Stimulated activated naive B cell treated with anti-CD40 and anti-IgM and Interleukin-4, amounts not matched to agents 10 μg/mL and 1 μg/mL and 100 μg/mL, for 72 hours (primary cell): ENCODE measurements at regions not wholly inside any gene's neighbourhood (a gene's known extent, or its start where the extent isn't known, plus 50 kb on each side); places are given as distances from the start of the nearest gene placed in this dataset.
"Not testable (repeated sequence)": the region's sequence is repeated elsewhere in the genome, so short reads cannot be mapped to it uniquely, and the experiment has no call there.

ENCODE experiments used
- ATAC-seq, 2 donors: fragments of 150-1000 bp; cut with Tn5 transposase; replicated peaks; 2 replicates each; pipeline ENCODE4 v1.10.0; 2021; ENCODE audit warnings: moderate library complexity in 1 of 2
- DNase-seq: peaks from one replicate; pipeline ENCODE4 v3.0.0; 2021
- H3K27ac Mint-ChIP-seq: one replicate; pipeline ENCODE4 v1.8.0; 2022; ENCODE audit warnings: mild to moderate bottlenecking, mixed read lengths
- H3K27me3 Mint-ChIP-seq, 2 donors: one replicate each; pipeline ENCODE4 v1.8.0; 2022; ENCODE audit warnings: mixed read lengths in 2 of 2
- H3K36me3 Mint-ChIP-seq, 2 donors: one replicate each; pipeline ENCODE4 v1.8.0; 2022; ENCODE audit warnings: mixed read lengths in 2 of 2, mild to moderate bottlenecking in 1 of 2
- H3K4me1 Mint-ChIP-seq, 2 donors: one replicate each; pipeline ENCODE4 v1.8.0; 2022; ENCODE audit warnings: mixed read lengths in 2 of 2, mild to moderate bottlenecking in 1 of 2
- H3K4me3 Mint-ChIP-seq, 2 donors: one replicate each; pipeline ENCODE4 v1.8.0; 2022; ENCODE audit warnings: mild to moderate bottlenecking in 2 of 2, mixed read lengths in 2 of 2, moderate library complexity in 1 of 2
- H3K9me3 Mint-ChIP-seq, 2 donors: one replicate each; pipeline ENCODE4 v1.8.0; 2022; ENCODE audit warnings: mixed read lengths in 2 of 2, mild to moderate bottlenecking in 1 of 2

- H3K36me3 Mint-ChIP-seq, H3K27me3 Mint-ChIP-seq: not testable (repeated sequence)
- peak; percentile 42 to 61 for ATAC-seq
These were observed 64.9 kb upstream of the TP53TG3C start for GRCh38 chr16:33128982-33129634.

More at GRCh38 chr16:33128982-33129634, 64.9 kb upstream of the TP53TG3C start:
- not testable (repeated sequence) for H3K9me3 Mint-ChIP-seq, H3K4me1 Mint-ChIP-seq, H3K27ac Mint-ChIP-seq, H3K4me3 Mint-ChIP-seq, DNase-seq
